Epithelial cell of proximal tubule (primary cell): ENCODE measurements at regions not wholly inside any gene's neighbourhood (a gene's known extent, or its start where the extent isn't known, plus 50 kb on each side); places are given as distances from the start of the nearest gene placed in this dataset.
"Not testable (repeated sequence)": the region's sequence is repeated elsewhere in the genome, so short reads cannot be mapped to it uniquely, and the experiment has no call there.

Experiments
- DNase-seq: peaks from one replicate; pipeline ENCODE4 v3.0.0-alpha.2; 2011; ENCODE audit warnings: low read depth
- H3K4me3 ChIP-seq: 2 replicates; pipeline ENCODE4 v1.5.1; 2011; ENCODE audit warnings: low read depth, mild to moderate bottlenecking, low read length
- CTCF ChIP-seq: conservative IDR thresholded peaks from 2 replicates; pipeline ENCODE4 v1.5.1; 2012; ENCODE audit warnings: low read depth, mild to moderate bottlenecking, low read length

- no peak overlapping the region for H3K4me3 ChIP-seq
- no peak for TF ChIP-seq CTCF
- DNase-seq: no peak
These were observed 262.7 kb upstream of the TACR3 start for GRCh38 chr4:103982454-103982853.

GRCh38 chr4:103948244-103949018 is 228.6 kb upstream of the TACR3 start:
- H3K4me3 ChIP-seq: no peak overlapping the region
- no peak for TF ChIP-seq CTCF
- DNase-seq: no peak

GRCh38 chr4:103947617-103948016 is 227.8 kb upstream of the TACR3 start:
- DNase-seq: no peak
- no peak overlapping the region for H3K4me3 ChIP-seq
- TF ChIP-seq CTCF: no peak

- not testable (repeated sequence) for H3K4me3 ChIP-seq, DNase-seq
These were observed 227.0 kb upstream of the TACR3 start for GRCh38 chr4:103946621-103947268.

GRCh38 chr4:103938488-103938887 is 218.7 kb upstream of the TACR3 start:
- no peak overlapping the region for H3K4me3 ChIP-seq
- TF ChIP-seq CTCF: no peak
- no peak for DNase-seq

- no peak for DNase-seq
- no peak for TF ChIP-seq CTCF
- no peak overlapping the region for H3K4me3 ChIP-seq
These were observed 216.9 kb upstream of the TACR3 start for GRCh38 chr4:103936653-103937145.

GRCh38 chr4:103934178-103934789 is 214.5 kb upstream of the TACR3 start:
- peak; percentile 64 for TF ChIP-seq CTCF
- H3K4me3 ChIP-seq: no peak overlapping the region
- no peak for DNase-seq
